Endothelial cell of umbilical vein (primary cell): ENCODE measurements at regions not wholly inside any gene's neighbourhood (a gene's known extent, or its start where the extent isn't known, plus 50 kb on each side); places are given as distances from the start of the nearest gene placed in this dataset.

ENCODE experiments used
- BruUV-seq: library from RNA; stranded (reverse); fragments of 400-500 nt; replicated peaks from 2 replicates; lab custom pipeline; 2021; lab: Mats Ljungman, UMichigan
- CTCF ChIA-PET: fragments of 300-600, 350-600 bp; sonication (Branson Sonifier 250); formaldehyde crosslinking; loops from one replicate; lab custom pipeline; 2021; ENCODE audit warnings: antibody characterized with exemption, inconsistent platforms; lab: Charles Lee
- POLR2A ChIA-PET: fragments of 300-600, 350-600 bp; sonication (Branson Sonifier 250); formaldehyde crosslinking; loops from one replicate; lab custom pipeline; 2021; ENCODE audit warnings: antibody characterized with exemption, inconsistent platforms; lab: Charles Lee
- DNase-seq: peaks from one replicate; pipeline ENCODE4 v3.0.0-alpha.2; 2011; ENCODE audit warnings: low read depth, low spot score
- FAIRE-seq: peaks from 2 replicates; lab custom pipeline; 2011; peaks lifted over from hg19 to GRCh38; lab: Jason Lieb, UNC
- H2AFZ ChIP-seq: 2 replicates; pipeline ENCODE4 v1.6.0; 2012; ENCODE audit warnings: low read depth, low read length, control low read depth, inconsistent platforms
- H3K27ac ChIP-seq: 2 replicates; pipeline ENCODE4 v1.5.1; 2011; ENCODE audit warnings: low read depth, mild to moderate bottlenecking, control low read depth, low read length, moderate library complexity; ENCODE audit not compliant: insufficient read depth
- H3K27me3 ChIP-seq, 2 experiments: 2 replicates each; pipeline versions ENCODE4 v1.6.0 to v1.6.1; 2011; ENCODE audit warnings: low read length in 2 of 2, mixed read lengths in 1 of 2; ENCODE audit not compliant: control insufficient read depth in 2 of 2, insufficient read depth in 2 of 2
- H3K36me3 ChIP-seq, 2 experiments: 2 replicates in 1 of 2; 3 replicates in 1 of 2; pipeline ENCODE4 v1.5.1; 2011; ENCODE audit warnings: low read length in 2 of 2, mild to moderate bottlenecking in 1 of 2, moderate library complexity in 1 of 2; ENCODE audit not compliant: control insufficient read depth in 2 of 2, insufficient read depth in 2 of 2; ENCODE audit errors: extremely low read depth in 1 of 2
- H3K4me1 ChIP-seq: 3 replicates; pipeline ENCODE4 v1.5.1; 2011; ENCODE audit warnings: mild to moderate bottlenecking, low read length; ENCODE audit not compliant: control insufficient read depth, insufficient read depth; ENCODE audit errors: extremely low read depth
- H3K4me2 ChIP-seq: 2 replicates; pipeline ENCODE4 v1.6.1; 2011; ENCODE audit warnings: low read length, control low read depth, mixed read lengths; ENCODE audit not compliant: insufficient read depth
- H3K4me3 ChIP-seq, 3 experiments: fragments of 200-600 bp in 1 of 3; sonication (generic), shearing (Covaris generic) in 1 of 3; replicated peaks in 1 of 3; 2 replicates each; pipeline ENCODE4 v1.5.1; 2011 to 2016; ENCODE audit warnings: control low read depth in 3 of 3, low read length in 3 of 3, mild to moderate bottlenecking in 2 of 3, inconsistent platforms in 1 of 3, low read depth in 1 of 3, moderate library complexity in 1 of 3; ENCODE audit not compliant: insufficient read depth in 1 of 3
- H3K79me2 ChIP-seq: 2 replicates; pipeline ENCODE4 v1.6.0; 2012; ENCODE audit warnings: low read length, inconsistent platforms; ENCODE audit not compliant: control insufficient read depth, insufficient read depth
- H3K9ac ChIP-seq: replicated peaks from 2 replicates; pipeline ENCODE3; 2011; ENCODE audit warnings: low read length, control low read depth; ENCODE audit not compliant: insufficient read depth; ENCODE audit errors: extremely low read depth
- H3K9me1 ChIP-seq: replicated peaks from 3 replicates; pipeline ENCODE4 v1.6.0; 2011; ENCODE audit warnings: mild to moderate bottlenecking, low read length; ENCODE audit not compliant: control insufficient read depth, insufficient read depth; ENCODE audit errors: extremely low read depth
- H3K9me3 ChIP-seq: replicated peaks from 2 replicates; pipeline ENCODE4 v1.5.1; 2012; ENCODE audit warnings: low read length, inconsistent platforms; ENCODE audit not compliant: control insufficient read depth, insufficient read depth
- H4K20me1 ChIP-seq: replicated peaks from 2 replicates; pipeline ENCODE3; 2011; ENCODE audit warnings: mild to moderate bottlenecking, low read length; ENCODE audit not compliant: control insufficient read depth, insufficient read depth; ENCODE audit errors: extremely low read depth
- EZH2 ChIP-seq: IDR thresholded peaks from 2 replicates; pipeline ENCODE4 v1.6.1; 2012; ENCODE audit warnings: borderline replicate concordance, low read depth, mild to moderate bottlenecking, moderate library complexity, low read length, inconsistent platforms; ENCODE audit not compliant: severe bottlenecking
- FOS ChIP-seq: IDR thresholded peaks from 2 replicates; pipeline ENCODE4 v1.6.1; 2011; ENCODE audit warnings: mild to moderate bottlenecking, low read length, moderate library complexity, borderline replicate concordance; ENCODE audit not compliant: insufficient read depth
- GATA2 ChIP-seq: IDR thresholded peaks from 2 replicates; pipeline ENCODE4 v1.7.0; 2011; ENCODE audit warnings: low read depth, mild to moderate bottlenecking, moderate library complexity, mixed read lengths, low read length; ENCODE audit not compliant: insufficient read length, insufficient read depth
- JUN ChIP-seq: IDR thresholded peaks from 2 replicates; pipeline ENCODE4 v1.6.1; 2011; ENCODE audit warnings: borderline replicate concordance, low read depth; ENCODE audit not compliant: insufficient read length, insufficient read depth
- MYC ChIP-seq: IDR thresholded peaks from one replicate; pipeline ENCODE4 v1.6.1; 2011; ENCODE audit warnings: mild to moderate bottlenecking, low read depth, low read length
- POLR2A ChIP-seq: IDR thresholded peaks from 2 replicates; pipeline ENCODE4 v1.6.1; 2012; ENCODE audit warnings: low read depth, mild to moderate bottlenecking, control low read depth, low read length
- POLR2AphosphoS5 ChIP-seq: IDR thresholded peaks from 2 replicates; pipeline ENCODE4 v1.6.1; 2012; ENCODE audit warnings: low read depth, mild to moderate bottlenecking, control low read depth, low read length, moderate library complexity; ENCODE audit not compliant: insufficient read depth
- dilution Hi-C: fragments of 300-500 bp; cut with MboI; formaldehyde crosslinking; loops from one replicate; pipeline ENCODE4 v1.15.0; 2019; ENCODE audit warnings: low sequenced_read_pairs; ENCODE audit not compliant: extremely low pct_ligation_motif_present
- intact Hi-C: fragments of 100-400 bp; cut with micrococcal nuclease; formaldehyde crosslinking; loops from one replicate; pipeline ENCODE4 v1.10.0; 2022
- TF ChIP-seq, protein P1 (sequence below): IDR thresholded peaks from 2 replicates; pipeline ENCODE4 v1.6.1; 2011; ENCODE audit not compliant: insufficient read depth, insufficient read length
- TF ChIP-seq, protein P2 (sequence below), 2 donors: IDR thresholded peaks; 1 replicate in 1 of 2; 2 replicates in 1 of 2; pipeline ENCODE4 v1.5.1; 2011; ENCODE audit warnings: low read length in 2 of 2, mild to moderate bottlenecking in 2 of 2, moderate library complexity in 2 of 2, control low read depth in 1 of 2, inconsistent platforms in 1 of 2, low read depth in 1 of 2; ENCODE audit not compliant: insufficient read depth in 1 of 2; ENCODE audit errors: extremely low read depth in 1 of 2

- Histone ChIP-seq H3K9ac (no peak overlapping the region), H3K36me3 (no peaks in the 10 kb centered on the region), H2AFZ (no peak overlapping the region), H3K27ac (no peak overlapping the region), H4K20me1 (no peaks in the 10 kb centered on the region), H3K4me2 (no peak overlapping the region), H3K27me3 (no peaks in the 10 kb centered on the region), H3K79me2 (no peaks in the 10 kb centered on the region), H3K4me3 (no peak overlapping the region), H3K4me1 (peaks cover 5% of the 10 kb centered on the region), H3K9me3 (no peaks in the 10 kb centered on the region), H3K9me1 (no peaks in the 10 kb centered on the region)
- POLR2A ChIA-PET = no interaction called here
- dilution Hi-C loops (no loop called here), intact Hi-C loops (no loop called here)
- FAIRE-seq (no peak), DNase-seq (no peak)
- TF ChIP-seq POLR2A (no peak), JUN (no peak)
- BruUV-seq = no TSS peak
- CTCF ChIA-PET = no interaction called here
Observed at GRCh38 chr14:27371868-27372267, 774.0 kb upstream of the NOVA1 start.

- H3K79me2 ChIP-seq = no peaks in the 10 kb centered on the region
- no peak overlapping the region for H2AFZ ChIP-seq
- DNase-seq (no peak), FAIRE-seq (no peak)
- dilution Hi-C loops (no loop called here), intact Hi-C loops (no loop called here)
- H3K9me3 ChIP-seq = no peaks in the 10 kb centered on the region
- H3K9ac ChIP-seq = no peak overlapping the region
- no peak overlapping the region for H3K4me3 ChIP-seq
- no peaks in the 10 kb centered on the region for H4K20me1 ChIP-seq
- POLR2A ChIA-PET = no interaction called here
- H3K36me3 ChIP-seq = no peaks in the 10 kb centered on the region
- H3K9me1 ChIP-seq = no peaks in the 10 kb centered on the region
- no peak overlapping the region for H3K27ac ChIP-seq
- H3K4me1 ChIP-seq = no peaks in the 10 kb centered on the region
- BruUV-seq = no TSS peak
- H3K27me3 ChIP-seq = no peaks in the 10 kb centered on the region
- TF ChIP-seq POLR2A = no peak
- TF ChIP-seq FOS = no peak
- TF ChIP-seq, protein P1, sequence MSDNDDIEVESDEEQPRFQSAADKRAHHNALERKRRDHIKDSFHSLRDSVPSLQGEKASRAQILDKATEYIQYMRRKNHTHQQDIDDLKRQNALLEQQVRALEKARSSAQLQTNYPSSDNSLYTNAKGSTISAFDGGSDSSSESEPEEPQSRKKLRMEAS = no peak
- TF ChIP-seq, protein P2, sequence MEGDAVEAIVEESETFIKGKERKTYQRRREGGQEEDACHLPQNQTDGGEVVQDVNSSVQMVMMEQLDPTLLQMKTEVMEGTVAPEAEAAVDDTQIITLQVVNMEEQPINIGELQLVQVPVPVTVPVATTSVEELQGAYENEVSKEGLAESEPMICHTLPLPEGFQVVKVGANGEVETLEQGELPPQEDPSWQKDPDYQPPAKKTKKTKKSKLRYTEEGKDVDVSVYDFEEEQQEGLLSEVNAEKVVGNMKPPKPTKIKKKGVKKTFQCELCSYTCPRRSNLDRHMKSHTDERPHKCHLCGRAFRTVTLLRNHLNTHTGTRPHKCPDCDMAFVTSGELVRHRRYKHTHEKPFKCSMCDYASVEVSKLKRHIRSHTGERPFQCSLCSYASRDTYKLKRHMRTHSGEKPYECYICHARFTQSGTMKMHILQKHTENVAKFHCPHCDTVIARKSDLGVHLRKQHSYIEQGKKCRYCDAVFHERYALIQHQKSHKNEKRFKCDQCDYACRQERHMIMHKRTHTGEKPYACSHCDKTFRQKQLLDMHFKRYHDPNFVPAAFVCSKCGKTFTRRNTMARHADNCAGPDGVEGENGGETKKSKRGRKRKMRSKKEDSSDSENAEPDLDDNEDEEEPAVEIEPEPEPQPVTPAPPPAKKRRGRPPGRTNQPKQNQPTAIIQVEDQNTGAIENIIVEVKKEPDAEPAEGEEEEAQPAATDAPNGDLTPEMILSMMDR (IDR thresholded peaks at IDR 0.05; ENCODE audit: extremely low read depth in 1 of 2, insufficient read depth in 1 of 2, low read depth in 1 of 2, low read length in 2 of 2) = no peak
- no peak for TF ChIP-seq MYC
- no peak for TF ChIP-seq GATA2
- TF ChIP-seq POLR2AphosphoS5 = no peak
- TF ChIP-seq EZH2 = no peak
- TF ChIP-seq JUN = no peak
- CTCF ChIA-PET = no interaction called here
- no peak overlapping the region for H3K4me2 ChIP-seq
Observed at GRCh38 chr14:27372771-27373170, 774.9 kb upstream of the NOVA1 start.
